Stimulated activated naive CD4-positive, alpha-beta T cell (primary cell): ENCODE measurements at regions not wholly inside any gene's neighbourhood (a gene's known extent, or its start where the extent isn't known, plus 50 kb on each side); places are given as distances from the start of the nearest gene placed in this dataset.

Source experiments
- DNase-seq, 6 experiments: peaks; one replicate each; lab custom pipeline; 2025; lab: John Stamatoyannopoulos, UW

- DNase-seq, result no peak
Observed at GRCh38 chr22:27204280-27204679, 546.9 kb downstream of the MIAT start.

DNA sequence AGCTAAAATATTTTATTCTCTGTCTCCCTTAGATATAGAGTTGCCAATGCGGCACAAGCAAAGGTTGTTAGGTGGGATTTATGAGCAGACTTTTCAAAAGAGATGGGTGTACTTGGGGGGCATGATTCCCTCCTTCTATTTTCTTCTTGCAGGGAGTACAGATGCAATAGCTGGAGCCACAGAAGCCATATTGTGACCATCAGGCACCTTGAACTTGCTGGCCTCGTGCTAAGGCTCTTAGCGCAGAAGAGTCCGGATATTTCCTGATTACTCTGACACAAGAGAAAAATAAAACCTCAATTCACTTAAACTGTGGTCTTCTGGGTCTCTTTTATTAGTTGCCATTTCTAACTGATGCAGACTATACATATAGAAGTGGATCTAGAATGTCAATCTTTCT is 547.4 kb downstream of the MIAT start:
- DNase-seq, result no peak

GRCh38 chr22:27205492-27206373 is 548.3 kb downstream of the MIAT start:
- DNase-seq, result no peak

GRCh38 chr22:27206374-27207133 is 549.2 kb downstream of the MIAT start:
- no peak for DNase-seq

- no peak for DNase-seq
Observed at GRCh38 chr22:27207266-27207665, 549.9 kb downstream of the MIAT start.

DNA sequence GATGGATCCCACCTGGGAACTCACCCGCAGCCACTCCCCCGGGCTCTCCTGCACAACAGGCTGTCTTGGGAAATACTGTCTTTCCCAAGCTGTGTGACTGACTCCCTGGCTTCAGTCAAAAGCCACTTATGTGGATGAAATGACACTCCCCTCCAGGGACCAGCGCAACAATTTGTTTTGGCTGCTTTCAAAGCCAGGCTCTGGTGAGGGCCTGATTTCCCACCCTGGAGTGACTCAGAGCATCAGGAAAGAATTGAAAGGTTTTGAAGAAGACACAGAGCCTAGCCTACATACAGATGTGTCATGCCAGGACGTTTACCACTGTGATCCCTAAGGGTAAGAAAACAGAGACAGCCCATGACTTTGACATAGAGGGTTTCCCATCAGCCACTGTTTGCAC is 550.5 kb downstream of the MIAT start:
- DNase-seq, result no peak

DNA sequence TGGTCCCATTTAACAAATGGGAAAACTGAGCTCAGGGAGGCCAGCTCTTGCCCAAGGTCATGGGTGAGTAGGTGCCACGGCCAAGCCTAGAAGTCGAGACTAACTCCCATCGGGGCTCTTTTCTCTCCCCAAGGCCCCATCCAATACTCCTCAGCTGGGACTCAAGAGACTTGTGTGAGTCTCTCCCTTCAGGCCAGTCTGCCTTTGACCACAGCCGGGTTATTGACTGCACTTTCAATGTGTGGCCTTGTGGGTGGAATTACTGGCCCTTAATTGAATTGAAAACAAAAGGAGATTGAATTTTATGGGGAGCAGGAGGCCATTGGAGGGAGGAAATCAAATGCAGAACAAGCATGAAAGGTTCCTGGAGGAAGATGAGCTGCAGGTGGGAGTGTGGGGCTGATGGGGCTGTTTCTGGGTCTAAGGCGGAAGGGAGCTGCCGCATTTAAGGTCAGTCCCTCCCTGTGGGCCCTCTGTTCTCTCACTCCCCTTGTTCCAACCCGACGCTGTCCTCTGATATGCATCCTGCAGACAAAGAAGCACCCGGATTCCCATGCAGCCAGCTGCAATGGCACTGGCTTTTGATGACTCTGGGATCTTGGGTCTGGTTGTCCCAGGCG is 552.8 kb downstream of the MIAT start:
- no peak for DNase-seq

- no peak for DNase-seq
Observed at GRCh38 chr22:27212102-27212501, 554.7 kb downstream of the MIAT start.

- DNase-seq, result no peak
Observed at GRCh38 chr22:27212617-27213177, 555.3 kb downstream of the MIAT start.

DNA sequence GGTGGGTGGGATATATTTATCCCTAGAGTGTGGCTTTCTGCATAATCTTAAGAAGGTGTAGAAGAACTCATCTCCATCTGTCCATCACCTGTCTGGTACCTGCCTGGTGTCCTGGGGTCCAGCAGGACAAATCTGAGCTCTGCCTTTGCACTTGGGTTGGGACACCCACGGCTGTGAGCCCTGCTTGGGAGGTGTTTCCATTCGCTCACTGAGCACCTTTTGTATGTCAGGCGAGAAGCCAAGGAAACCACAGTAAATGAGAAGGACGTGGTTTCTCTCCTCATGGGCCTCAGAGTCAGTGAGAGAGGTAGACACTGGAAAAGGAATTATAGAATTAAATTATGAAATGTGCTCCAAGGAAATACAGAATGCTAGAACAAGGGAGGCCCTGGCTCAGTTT is 555.9 kb downstream of the MIAT start:
- no peak for DNase-seq

DNA sequence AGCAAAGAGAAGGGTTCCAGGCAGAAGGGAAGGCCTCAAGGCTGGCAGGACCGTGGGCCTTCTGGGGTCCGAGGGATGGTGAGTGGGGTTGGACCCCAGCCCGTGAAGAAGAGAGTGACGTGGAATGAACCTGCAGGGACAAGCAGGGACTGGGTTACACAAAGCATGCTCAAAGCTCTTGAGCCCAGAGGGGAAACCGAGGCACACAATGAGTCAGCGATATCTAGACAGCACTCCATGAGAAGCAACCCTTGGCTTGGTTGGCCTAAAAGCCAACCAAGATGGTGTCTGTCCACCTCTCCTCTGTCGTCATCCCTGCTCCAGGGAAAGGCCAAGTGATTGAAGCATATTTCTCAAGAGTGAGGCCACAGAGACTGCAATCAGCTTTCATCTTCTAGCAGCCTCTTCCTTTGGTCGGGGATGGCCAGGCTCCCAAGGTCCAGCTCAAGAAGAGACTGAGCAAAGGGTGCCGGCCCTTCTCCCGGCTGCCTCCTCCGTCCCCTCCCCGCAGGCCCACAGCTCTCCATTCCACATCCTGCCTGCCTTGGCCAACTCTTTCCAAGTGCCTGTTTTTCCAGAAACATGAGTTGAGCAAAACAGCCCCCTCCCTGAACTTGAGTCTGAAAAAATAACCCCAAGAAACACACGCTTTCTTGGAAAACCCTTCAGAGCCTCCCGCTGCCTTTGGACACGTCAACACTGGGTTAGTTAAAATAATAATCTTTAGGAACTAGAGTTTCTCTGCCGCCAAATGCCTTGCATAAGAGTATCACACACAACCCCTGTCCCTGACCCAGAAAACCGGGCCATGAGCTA is 556.6 kb downstream of the MIAT start:
- DNase-seq, result no peak

DNA sequence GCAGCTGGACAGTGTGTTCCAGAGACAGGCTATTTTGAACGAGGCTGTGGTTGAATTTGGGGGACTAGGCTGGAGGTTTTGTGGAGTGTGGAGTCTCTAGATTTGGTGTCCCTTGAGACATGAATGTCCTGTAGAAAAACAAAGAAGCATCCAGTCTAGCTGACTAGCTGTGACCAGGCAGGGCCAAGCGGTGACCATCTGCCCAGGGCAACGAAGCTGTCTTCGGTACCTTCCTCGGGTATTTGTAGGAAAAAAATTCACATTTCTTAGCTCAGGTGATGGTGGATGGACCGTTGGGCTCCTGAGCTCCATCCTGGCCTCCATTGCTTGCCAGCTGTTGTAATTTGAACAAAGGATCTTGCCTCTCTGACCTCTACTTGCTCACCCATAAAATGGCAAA is 557.3 kb downstream of the MIAT start:
- DNase-seq, result no peak

GRCh38 chr22:27215871-27216270 is 558.5 kb downstream of the MIAT start:
- no peak for DNase-seq

DNA sequence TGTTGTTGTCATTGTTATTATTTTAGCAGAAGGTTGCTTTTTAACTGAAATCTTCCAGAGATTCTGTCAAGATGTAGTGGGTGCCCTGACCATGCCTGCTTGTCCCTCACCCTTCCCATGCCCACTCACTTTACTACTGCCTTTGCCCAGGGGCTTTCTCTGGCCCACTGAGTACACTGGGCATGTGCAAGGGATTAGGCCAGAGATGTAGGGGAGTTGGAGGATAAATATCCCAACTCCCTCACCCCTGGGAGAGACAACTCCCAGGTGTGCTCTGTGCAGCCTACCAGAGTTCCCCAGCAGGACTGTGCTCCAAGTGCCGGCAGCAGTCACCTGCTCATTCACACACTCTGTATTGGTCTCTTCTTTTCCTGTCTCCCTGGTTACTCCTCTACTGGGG is 559.1 kb downstream of the MIAT start:
- no peak for DNase-seq

- DNase-seq, result no peak
Observed at GRCh38 chr22:27217154-27217553, 559.8 kb downstream of the MIAT start.

GRCh38 chr22:27218012-27218920 is 560.9 kb downstream of the MIAT start:
- no peak for DNase-seq

GRCh38 chr22:27219036-27219435 is 561.6 kb downstream of the MIAT start:
- no peak for DNase-seq

DNA sequence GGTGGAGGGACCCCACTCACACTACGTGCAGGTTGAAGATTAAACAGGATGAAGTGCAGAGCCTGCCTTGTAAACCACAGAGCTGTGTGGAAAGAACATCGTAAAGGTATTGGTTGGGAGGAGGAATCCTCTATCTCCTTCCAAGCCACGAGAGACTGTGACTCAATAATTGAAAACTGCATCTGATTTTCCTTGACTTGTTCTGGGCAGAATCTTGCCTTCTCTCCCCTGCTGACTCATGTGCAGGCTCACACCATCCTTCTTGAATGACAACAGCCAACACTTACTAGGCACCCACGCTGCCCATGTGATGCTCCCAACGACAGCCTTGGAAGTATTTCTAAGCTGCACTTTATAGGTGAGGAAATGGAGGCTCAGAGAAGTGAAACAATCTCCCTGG is 563.0 kb downstream of the MIAT start:
- DNase-seq, result no peak

GRCh38 chr22:27222178-27222577 is 564.8 kb downstream of the MIAT start:
- DNase-seq, result no peak

DNA sequence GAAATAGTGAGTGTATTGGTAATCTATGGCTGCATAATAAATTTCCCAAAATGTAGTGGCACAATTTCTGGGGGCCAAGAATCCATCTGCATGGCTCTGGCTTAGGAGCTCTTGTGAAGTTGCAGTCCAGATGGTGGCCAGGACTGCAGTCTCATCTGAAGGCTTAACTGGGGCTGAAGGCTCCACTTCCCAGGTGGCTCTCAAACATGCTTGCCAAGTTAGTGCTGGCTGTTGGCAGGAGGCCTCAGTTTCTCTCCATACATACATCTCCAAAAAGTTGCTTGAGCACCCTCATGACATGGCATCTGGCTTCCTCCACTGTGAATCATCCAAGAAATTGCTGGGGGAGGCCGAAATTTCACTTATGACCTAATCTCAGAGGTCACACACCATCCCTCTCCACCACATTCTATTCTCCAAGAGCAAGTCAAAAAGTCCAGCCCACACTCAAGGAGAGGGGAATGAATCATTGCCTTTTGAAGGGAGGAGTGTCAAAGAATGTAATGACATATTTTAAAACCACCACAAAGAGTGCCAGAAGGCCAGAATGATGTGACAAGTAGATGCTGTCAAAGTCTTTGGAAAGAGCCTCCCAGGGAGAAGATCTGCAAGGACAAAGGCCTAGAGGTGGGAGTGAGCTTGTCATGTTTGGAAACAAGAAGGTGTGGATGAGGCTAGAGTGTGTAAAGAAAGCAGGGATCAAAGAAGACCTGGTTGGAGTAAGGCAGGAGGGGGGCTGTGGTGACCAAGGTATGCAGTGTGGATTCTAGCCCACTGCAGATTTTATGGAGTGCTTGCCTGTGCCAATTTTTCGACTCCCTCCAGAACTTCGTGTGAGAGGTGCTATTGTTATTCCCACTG is 566.2 kb downstream of the MIAT start:
- DNase-seq, result no peak
